ENCODE measurements at regions not wholly inside any gene's neighbourhood (a gene's known extent, or its start where the extent isn't known, plus 50 kb on each side); places are given as distances from the start of the nearest gene placed in this dataset.

DNA sequence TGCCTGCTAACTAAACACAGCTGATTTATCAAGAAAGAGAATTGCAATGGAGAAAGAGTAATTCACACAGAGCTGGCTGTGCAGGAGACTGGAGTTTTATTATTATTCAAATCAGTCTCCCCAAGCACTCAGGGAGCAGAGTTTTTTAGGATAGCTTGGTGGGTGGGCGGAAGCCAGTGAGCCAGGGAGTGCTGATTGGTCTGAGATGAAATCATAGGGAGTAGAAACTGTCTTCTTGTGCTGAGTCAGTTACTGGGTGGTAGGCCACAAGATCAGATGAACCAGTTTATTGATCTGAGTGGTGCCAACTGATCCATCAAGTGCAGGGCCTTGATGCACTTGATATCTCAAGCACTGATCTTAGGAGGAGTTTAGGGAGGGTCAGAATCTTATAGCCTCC, 891.9 kb upstream of the CADM2 start:
- TF ChIP-seq CTCF (IDR thresholded peaks at IDR 0.05) (no peak), POLR2AphosphoS5 (IDR thresholded peaks at IDR 0.05) (no peak)
